HG03135 (cell line): ENCODE measurements at regions not wholly inside any gene's neighbourhood (a gene's known extent, or its start where the extent isn't known, plus 50 kb on each side); places are given as distances from the start of the nearest gene placed in this dataset.
"Not testable (repeated sequence)": the region's sequence is repeated elsewhere in the genome, so short reads cannot be mapped to it uniquely, and the experiment has no call there.

Source experiments
- ATAC-seq: cut with Tn5 transposase; IDR thresholded peaks from one replicate; pipeline ENCODE4 v1.9.1; 2021; ENCODE audit warnings: mild to moderate bottlenecking, moderate library complexity; ENCODE audit not compliant: unreplicated experiment

- ATAC-seq = not testable (repeated sequence)
Measured at GRCh38 chr3:30480156-30480555, 126.2 kb upstream of the TGFBR2 start.

DNA sequence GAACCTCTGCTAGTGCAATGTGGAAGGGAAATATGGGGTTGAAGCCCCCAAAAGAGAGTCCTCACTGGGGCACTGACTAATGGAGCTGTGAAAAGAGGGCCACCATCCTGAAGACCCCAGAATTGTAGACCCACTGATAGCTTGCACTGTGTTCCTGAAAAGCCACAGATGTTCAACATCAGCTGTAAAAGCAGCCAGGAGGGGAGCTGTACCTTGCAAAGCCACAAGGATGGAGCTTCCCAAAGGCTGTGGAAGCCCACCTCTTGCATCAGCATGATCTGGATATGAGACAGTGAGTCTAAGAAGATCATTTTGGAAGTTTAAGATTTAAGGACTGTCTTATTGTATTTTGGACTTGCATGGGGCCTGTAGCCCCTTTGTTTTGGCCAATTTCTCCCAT, 125.8 kb upstream of the TGFBR2 start:
- ATAC-seq = no peak

GRCh38 chr3:30481241-30481640, 125.2 kb upstream of the TGFBR2 start:
- ATAC-seq = no peak

DNA sequence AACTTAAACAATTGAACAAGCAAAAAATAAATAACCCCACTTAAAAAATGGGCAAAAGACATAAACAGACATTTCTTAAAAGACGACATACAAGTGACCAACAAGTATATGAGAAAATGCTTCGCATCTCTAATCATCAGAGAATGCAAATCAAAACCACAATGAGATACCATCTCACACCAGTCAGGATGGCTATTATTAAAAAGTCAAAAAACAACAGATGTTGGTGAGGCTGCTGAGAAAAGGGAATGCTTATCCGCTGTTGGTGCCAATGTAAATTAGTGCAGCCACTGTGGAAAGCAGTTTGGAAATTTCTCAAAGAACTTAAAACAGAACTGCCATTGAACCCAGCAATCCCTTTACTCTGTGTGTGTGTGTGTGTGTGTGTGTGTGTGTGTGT, 122.2 kb upstream of the TGFBR2 start:
- ATAC-seq = not testable (repeated sequence)

- no peak for ATAC-seq
Measured at GRCh38 chr3:30486368-30486767, 120.0 kb upstream of the TGFBR2 start.

- no peak for ATAC-seq
Measured at GRCh38 chr3:30488070-30488756, 118.2 kb upstream of the TGFBR2 start.

GRCh38 chr3:30492322-30493192, 113.8 kb upstream of the TGFBR2 start:
- ATAC-seq = no peak

DNA sequence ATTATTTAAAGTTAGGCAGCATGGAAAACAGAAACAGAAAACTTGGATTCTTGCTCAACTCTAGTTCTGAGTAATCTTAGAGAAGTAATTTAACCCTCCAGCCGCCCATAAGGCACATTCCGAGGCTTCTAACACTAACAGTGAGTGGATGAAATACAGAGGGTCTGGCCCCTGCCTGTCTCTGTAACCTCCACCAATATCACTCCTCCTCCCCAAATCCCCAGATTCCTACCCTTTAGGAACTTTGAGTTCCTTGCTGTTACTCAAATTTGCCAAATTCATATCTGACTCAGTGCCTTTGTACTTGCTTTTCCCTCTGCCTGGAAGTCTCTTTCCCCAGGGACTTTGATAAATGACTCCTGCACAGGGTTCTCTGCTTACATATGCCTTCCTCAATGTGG, 112.5 kb upstream of the TGFBR2 start:
- no peak for ATAC-seq

DNA sequence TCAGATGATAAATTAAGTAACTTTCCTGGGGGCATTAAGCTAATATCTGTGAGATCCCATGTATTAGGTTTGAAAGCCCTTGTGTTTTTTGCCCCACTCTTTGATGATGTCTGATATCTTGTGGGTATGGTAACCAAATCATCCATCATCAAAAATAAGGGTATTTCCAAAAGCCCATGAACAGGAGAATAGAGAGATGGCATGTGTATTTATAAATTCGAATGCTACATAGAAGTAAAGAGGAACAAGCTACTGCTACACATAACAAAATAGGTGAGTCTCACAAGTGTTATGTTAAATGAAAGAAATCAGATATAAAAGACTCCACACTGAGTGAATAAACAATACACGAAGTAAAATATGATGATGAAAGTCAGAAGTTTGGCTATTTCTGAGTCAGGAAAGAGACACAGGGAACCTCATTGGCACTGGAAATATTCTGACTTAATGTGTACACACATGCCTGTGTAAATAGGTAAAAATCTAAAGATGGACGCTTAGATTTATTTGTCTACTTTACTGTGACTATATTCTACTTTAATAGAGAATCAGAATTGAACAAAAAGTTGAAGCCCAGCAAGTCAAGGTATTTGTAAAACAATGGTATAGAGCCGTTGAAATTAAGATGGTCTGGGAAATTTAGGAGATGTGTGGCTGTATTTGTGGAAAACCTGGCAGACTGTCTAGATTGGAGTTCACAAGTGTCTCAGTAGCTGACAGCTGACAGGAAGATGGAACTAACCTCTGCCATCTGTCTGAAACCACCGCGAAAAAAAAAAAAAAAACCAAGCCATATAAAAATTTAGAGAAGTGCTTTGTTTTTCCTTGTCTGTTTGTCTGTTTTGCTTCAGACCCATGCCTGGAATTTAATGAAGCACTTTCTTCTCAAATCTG, 111.0 kb upstream of the TGFBR2 start:
- ATAC-seq = no peak

DNA sequence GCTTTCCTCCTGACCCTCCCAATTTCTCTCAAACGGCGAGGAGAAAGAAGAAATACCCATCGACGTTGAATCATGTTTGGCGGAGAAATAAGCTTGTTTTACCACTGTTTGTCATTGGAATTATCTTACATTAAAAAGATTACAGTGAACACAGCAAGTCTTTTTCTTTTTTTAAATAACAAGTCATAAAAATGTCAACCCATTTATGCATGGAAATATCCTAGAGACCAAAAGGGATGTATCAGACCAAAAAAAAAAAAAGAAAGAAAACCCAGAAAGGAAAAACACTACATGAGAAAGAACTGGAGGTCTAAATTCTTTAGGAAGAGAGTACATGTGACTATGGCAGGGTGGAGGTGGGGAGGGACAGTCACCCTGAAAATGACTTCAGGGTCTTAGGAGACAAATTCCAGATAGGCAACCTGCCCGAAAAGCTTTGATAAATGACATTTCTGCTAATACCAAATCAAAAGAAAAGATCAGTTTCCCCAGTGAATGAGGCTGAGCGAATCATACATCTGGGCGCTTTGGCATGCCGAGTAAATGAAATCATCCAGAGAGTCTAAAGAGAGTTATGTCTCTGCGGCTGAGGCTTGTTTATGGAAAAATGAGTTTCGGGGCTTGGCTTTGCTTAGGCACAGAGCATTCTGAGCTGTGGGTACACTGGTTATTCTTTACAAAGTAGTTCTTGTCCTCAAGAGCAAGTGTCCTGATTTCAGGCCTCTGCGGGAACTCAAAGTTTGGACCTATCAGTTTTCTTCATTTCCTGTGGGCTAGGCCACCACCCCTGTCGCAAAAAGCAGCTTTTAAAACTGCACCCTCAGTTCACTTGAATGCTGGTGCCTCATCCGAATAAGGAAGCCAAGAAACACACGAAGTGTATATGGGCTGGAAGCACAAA, 110.1 kb upstream of the TGFBR2 start:
- ATAC-seq = no peak

- no peak for ATAC-seq
Measured at GRCh38 chr3:30498587-30498967, 107.8 kb upstream of the TGFBR2 start.

GRCh38 chr3:30500666-30501399, 105.6 kb upstream of the TGFBR2 start:
- peak; percentile 93 for ATAC-seq

DNA sequence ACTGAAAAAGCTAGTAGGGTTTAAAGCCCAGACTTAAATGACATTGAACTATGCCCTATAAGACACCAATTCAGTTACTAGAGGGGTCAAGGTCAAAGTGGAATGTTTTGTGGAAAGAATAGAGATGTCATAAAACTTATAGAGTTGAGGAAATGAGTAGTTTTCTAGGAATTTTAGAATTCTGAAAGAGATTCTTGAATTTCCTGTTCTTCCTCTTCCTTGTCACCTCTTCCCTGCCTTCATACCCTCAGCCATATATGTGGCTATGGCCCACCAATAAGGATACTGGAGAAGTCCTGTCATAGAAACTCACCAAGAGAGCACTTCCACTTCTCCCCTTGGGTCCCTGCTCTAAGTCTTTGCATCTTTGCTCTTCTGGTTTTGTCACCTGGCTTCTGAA, 104.9 kb upstream of the TGFBR2 start:
- ATAC-seq = no peak

DNA sequence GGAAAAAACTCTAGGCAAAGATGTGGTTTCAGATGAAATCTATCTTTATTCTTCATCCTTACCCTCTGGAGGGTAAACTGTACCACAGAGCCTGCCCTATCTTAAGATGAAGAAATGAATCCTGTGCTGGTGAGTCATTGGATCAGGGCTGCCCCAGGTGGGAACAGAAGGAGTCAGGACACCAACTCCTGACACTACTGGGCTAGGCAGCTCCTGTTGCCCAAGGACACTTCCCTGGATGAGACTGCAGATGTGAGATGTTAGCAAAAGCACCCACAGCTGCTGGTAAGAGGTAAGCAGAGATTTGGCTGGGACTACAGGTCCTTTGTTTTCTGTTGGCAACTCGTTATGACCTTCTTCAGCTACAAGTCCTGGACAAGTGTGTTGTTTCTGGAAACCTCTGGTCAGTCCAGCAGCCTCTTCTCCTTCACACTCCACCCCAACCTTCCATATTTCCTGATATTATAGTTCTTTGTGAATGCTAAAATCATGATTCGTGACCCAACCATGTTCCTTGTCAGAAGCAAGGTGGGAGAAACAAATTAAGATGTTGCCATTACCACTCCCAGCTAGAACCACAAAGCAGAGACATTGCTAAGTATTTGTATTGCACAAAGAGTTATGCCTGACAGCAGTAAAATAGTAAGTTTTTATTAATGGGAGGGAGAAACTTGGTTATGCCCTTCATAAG, 104.2 kb upstream of the TGFBR2 start:
- ATAC-seq = no peak

DNA sequence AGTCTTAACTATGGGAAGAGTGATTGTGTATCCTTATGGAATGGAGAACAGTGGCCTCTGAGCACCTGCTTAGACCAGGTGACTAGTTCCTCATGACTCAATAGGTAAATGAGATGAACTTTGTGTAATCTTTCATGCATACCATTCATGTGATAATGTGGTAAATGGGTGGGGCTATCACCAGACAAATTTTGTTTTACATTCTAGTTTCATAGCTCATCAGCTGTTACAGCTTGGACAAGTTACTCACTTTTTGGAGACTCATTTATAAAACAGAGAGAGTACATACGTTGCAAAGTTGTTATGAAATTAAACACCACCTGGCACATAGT, 103.7 kb upstream of the TGFBR2 start:
- peak; percentile 46 for ATAC-seq

- no peak for ATAC-seq
Measured at GRCh38 chr3:30503446-30503845, 103.0 kb upstream of the TGFBR2 start.

DNA sequence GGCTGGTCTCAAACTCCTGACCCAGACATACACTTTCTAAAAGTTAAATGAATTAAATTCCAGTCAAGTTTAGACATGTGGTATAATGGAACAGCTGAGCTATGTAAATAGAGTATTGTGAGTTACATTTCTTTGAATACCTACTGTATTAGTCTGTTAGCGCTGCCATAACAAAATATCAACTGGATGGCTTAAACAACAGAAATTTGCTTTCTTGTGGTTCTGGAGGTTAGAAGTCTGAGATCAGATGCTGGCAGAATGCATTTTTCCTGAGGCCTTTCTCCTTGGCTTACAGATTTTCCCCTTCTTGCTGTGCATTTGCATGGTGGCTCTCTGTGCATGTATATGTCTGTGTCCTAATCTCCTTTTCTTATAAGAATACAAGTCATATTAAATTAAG, 101.5 kb upstream of the TGFBR2 start:
- no peak for ATAC-seq

- ATAC-seq = no peak
Measured at GRCh38 chr3:30505866-30506520, 100.4 kb upstream of the TGFBR2 start.

- ATAC-seq = no peak
Measured at GRCh38 chr3:30508339-30508738, 98.1 kb upstream of the TGFBR2 start.
